Spleen (tissue), 7 donors: ENCODE measurements at regions not wholly inside any gene's neighbourhood (a gene's known extent, or its start where the extent isn't known, plus 50 kb on each side); places are given as distances from the start of the nearest gene placed in this dataset.

Source experiments
- POLR2A ChIP-seq, 3 donors: fragments of 450-650 bp; IDR thresholded peaks; one replicate each; pipeline ENCODE4 v1.5.1; 2017; ENCODE audit warnings: antibody characterized with exemption in 3 of 3, mild to moderate bottlenecking in 1 of 3
- TF ChIP-seq, protein P1 (sequence below), 11 experiments: fragments of 200-600 bp in 7 of 11; fragments of 450-650 bp in 4 of 11; sonication (generic) in 4 of 11; IDR thresholded peaks in 8 of 11; conservative IDR thresholded peaks in 3 of 11; 1 replicate in 7 of 11; 2 replicates in 4 of 11; pipeline versions ENCODE4 v1.4.0 to v1.8.0; 2016 to 2021; ENCODE audit warnings: antibody characterized with exemption in 11 of 11, inconsistent platforms in 4 of 11, mild to moderate bottlenecking in 1 of 11
- donor health status: DM: no; HTN: no; CAD: no; lungs with moderate emphysema.
- donor health status: DM: no; HTN: no; CAD: no.
- donor health status: DM: no; HTN: no; CAD: no.

DNA sequence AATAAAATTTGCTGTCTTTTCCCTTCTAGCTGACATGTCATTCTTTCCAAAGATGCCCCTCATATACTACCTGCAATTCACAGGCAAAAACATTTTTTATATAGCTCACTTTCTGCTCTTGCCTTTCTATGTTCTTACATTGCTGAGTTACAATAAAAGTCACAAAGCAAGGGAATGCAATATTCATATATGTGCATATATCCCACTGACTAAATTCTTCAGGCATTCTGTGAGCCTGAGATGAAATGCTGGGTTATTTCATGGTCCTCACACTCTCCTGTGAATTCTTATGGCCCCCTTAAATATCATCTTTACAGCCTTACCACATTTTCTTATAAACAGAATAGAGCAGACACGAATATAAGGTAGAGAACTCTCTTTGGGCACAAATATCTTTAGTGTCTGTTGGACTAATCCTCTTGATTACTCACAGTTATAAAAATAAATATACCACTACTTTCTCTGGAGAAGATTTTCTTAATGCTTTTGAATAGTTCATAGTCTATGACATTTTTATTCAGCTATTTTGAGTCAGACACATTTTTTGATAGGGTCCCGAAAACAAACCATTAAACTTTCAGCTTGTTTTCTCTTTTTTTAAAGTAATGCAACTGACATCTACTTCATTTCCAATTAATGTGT is 84.1 kb upstream of the H2AZ1 start:
- TF ChIP-seq, protein P1, sequence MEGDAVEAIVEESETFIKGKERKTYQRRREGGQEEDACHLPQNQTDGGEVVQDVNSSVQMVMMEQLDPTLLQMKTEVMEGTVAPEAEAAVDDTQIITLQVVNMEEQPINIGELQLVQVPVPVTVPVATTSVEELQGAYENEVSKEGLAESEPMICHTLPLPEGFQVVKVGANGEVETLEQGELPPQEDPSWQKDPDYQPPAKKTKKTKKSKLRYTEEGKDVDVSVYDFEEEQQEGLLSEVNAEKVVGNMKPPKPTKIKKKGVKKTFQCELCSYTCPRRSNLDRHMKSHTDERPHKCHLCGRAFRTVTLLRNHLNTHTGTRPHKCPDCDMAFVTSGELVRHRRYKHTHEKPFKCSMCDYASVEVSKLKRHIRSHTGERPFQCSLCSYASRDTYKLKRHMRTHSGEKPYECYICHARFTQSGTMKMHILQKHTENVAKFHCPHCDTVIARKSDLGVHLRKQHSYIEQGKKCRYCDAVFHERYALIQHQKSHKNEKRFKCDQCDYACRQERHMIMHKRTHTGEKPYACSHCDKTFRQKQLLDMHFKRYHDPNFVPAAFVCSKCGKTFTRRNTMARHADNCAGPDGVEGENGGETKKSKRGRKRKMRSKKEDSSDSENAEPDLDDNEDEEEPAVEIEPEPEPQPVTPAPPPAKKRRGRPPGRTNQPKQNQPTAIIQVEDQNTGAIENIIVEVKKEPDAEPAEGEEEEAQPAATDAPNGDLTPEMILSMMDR (IDR thresholded peaks at IDR 0.05 in 8 of 11, conservative IDR thresholded peaks at IDR 0.05 in 3 of 11): no peak
- TF ChIP-seq POLR2A (IDR thresholded peaks at IDR 0.05): no peak
